ENCODE measurements at regions not wholly inside any gene's neighbourhood (a gene's known extent, or its start where the extent isn't known, plus 50 kb on each side); places are given as distances from the start of the nearest gene placed in this dataset.

GRCh38 chr7:32428546-32428945 is 61.6 kb downstream of the LSM5 start:
- no peak for DNase-seq

GRCh38 chr7:32427769-32428291 is 62.4 kb downstream of the LSM5 start:
- peak; percentile 17 to 23 for DNase-seq

- DNase-seq: no peak
Observed at GRCh38 chr7:32416846-32417245, 73.3 kb downstream of the LSM5 start.

- no peak for DNase-seq
Observed at GRCh38 chr7:32415936-32416335, 74.2 kb downstream of the LSM5 start.

GRCh38 chr7:32415519-32415918 is 74.7 kb downstream of the LSM5 start:
- DNase-seq: no peak

DNA sequence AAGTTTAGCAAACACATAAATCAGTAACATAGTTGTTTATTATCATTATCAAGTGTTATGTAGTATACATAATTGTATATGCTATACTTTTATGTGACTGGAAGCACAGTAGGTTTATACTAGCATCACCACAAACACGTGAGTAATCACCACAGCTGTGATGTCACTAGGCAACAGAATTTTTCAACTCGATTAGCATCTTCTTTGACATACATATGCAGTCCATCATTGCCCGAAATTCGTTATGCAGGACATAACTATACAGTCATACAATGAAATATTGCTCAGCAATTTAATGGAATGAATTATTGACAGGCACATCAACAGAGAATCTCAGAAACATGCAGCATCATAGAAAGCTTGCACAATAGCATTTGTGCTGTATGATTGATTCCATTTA is 77.7 kb downstream of the LSM5 start:
- no peak for DNase-seq

DNA sequence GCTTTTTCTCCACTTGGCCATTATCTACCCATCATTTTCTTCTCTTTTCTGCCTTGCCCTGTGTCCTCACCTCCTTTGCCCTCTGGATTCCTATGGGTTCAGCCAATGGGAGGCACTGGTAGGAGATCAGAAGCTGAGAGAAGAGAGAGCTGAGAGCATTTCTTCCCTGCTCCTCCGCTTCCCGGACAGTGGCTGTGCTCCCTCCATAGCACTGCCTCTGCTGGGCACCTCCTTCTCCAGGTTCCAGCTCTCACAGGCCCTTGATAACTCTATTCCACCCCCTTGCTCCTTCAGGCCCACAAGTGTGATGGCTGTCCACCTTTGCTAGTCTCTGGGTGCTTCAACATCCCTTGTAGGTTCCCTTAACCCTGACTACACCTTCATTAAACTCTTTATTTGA is 79.6 kb downstream of the LSM5 start:
- DNase-seq: no peak

GRCh38 chr7:32406386-32406785 is 83.8 kb downstream of the LSM5 start:
- no peak for DNase-seq

- no peak for DNase-seq
Observed at GRCh38 chr7:32403463-32404229, 86.5 kb downstream of the LSM5 start.

GRCh38 chr7:32400676-32401075 is 89.5 kb downstream of the LSM5 start:
- DNase-seq: no peak

- DNase-seq: no peak
Observed at GRCh38 chr7:32399311-32399710, 90.9 kb downstream of the LSM5 start.

- no peak for DNase-seq
Observed at GRCh38 chr7:32395168-32395567, 95.0 kb downstream of the LSM5 start.

- DNase-seq: no peak
Observed at GRCh38 chr7:32393861-32394260, 96.3 kb downstream of the LSM5 start.

GRCh38 chr7:32390210-32390609 is 100.0 kb downstream of the LSM5 start:
- no peak for DNase-seq

DNA sequence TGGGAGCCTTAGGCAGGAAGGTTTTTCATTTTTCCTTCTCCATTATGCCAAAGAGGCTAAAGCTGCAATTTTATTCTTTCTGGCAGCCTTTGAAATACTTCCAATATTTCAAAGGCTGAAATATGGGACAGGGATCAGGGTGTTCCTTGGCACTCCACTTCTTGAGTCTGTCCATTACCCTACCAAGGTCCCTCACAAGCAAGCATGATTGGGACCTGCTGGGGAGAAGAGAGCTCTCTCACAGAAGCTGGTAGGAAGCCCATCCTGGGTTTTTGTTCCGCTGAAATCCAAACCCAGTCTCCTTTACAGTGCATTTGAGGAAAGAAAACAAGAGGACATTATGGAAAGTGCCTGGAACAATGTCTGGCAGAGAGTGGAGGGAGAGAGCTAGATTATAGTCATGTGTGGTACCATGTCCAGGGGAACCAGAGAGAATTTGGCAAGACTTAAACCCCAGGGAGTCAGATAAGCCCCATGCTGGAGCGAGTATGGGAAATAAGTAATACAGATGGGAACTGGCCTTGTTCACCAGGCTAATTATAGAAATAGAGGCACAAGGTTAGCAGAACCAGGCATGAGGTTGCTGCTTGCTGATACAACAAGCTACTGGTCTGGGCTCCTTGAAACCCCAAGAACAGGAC is 104.7 kb downstream of the LSM5 start:
- no peak for DNase-seq

GRCh38 chr7:32381024-32381601 is 109.1 kb downstream of the LSM5 start:
- no peak for DNase-seq

- DNase-seq: no peak
Observed at GRCh38 chr7:32379510-32380112, 110.6 kb downstream of the LSM5 start.

DNA sequence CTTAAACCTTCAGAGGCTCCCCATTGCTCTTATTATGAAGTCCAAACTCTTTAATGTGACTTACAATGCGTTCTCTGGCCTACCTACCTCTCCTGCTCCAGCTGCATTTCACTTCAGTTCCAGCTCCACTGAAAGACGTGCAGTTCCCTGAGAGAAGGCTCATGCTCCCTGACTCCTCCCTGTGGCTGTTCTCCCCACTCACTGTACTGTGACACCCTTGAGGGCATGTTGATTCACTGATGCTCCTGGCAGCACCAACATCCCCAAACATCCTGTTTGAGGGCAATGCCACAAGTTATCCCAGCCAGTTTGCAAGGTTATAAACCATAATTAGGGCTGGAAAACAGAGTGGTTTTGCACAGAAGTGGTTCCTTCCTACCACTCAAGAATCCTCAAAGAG is 111.2 kb downstream of the LSM5 start:
- DNase-seq: no peak

GRCh38 chr7:32364581-32364980 is 125.6 kb downstream of the LSM5 start:
- no peak for DNase-seq

DNA sequence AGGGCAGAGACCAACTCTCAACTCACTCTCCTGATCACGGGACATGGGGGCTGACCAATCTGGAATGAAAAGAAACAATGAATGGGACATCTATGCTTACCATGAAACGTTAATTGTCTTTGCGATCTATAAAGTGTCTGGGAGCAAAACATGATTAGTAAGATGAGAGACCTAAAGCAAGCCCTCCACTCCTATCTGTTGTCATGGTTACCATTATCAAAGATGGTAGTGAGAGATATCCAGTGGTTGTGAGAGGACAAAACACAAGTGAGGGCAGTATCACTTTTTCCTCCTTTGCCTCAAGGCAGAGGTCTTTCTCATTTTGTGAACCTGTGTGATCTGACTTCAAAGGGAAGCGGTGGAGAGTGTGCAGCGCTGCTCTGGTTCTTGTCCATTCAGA is 130.1 kb downstream of the LSM5 start:
- no peak for DNase-seq

DNA sequence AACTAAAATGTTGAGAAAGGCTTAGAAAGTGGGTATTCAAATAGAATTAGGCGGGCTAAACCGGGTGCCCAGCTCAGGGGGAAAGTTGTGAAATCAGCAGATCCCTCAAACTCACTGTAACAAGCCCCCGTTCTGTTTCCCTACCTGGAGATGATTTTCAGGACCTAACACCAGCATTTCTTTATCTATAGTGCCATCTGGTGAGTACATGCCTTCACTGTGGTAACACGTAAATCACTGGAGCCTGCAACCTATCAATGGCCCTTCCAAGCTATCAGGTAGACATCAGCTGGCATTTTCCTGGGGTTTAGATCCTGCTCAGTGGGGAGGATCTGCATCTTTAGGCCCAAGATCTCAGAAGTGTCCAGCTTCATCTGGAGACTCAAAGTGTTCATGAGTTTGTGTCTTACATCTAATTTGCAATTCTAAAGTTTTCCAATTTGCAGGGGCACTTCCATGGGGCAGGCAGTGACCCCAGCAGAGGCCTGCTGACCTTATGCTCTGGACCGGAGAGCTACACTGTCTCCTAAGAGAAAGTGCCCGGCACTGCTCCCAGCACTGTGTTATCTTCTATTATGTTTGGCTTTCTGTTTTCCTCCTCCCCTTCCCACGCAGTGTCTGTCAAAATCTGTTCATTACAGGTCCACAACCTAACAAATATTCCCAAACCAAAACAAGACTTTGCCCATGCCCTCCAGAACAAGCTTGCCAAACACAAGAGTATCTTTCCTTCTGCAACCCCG is 132.5 kb downstream of the LSM5 start:
- no peak for DNase-seq

DNA sequence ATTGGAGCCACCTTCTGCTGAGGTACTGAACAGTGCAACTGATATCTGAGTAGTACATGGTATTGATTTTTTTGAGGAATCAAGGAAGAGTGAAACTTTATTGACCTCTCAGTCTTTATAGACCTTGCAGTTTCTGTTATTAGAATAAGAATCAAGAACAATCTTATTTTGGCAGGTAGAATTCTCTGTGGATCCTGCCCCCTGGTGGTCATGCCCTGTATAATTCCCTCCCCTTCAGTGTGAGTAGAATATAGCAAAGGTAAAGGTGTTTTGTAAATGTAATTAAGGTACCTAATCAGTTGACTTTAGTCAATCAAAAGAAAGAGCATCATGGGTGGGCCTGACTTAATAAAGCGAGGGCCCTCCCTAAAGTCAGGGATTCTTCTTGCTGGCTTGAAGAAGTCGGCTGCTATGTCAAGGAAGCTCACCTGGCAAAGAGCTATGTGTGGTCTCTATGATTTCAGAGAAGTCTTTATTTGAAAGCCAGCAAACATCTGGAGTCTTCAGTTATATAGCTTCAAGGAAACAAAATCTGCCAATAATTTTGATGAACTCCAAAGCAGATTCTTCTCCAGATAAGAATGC is 142.8 kb downstream of the LSM5 start:
- DNase-seq: peak in 1 of 2 donors; percentile 13

DNA sequence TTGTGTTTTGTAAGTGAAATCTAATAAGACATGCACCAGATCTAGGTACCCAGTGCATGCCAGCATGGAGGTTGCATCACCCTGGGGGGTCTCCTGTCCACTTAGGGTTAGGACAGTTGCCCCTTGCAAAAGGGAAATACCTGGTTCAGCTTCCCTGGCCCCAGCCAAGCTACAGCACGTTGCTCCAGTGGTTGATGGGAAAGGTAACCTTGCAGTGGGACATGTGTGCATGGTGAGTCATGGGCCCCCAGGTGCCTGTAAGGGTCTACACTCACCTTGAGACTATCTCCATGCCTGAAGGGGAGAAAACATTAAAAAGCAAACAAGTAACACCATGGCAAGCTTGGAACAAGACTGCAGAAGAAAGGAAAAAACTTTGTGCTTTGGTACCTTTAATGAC is 143.9 kb downstream of the LSM5 start:
- DNase-seq: no peak

Data from CD4-positive, alpha-beta T cell treated with Interleukin-4 for 1 hour (primary cell).